HG03521 (cell line): ENCODE measurements at regions not wholly inside any gene's neighbourhood (a gene's known extent, or its start where the extent isn't known, plus 50 kb on each side); places are given as distances from the start of the nearest gene placed in this dataset.

Source experiments
- ATAC-seq: cut with Tn5 transposase; IDR thresholded peaks from one replicate; pipeline ENCODE4 v1.9.1; 2021; ENCODE audit warnings: mild to moderate bottlenecking, moderate library complexity; ENCODE audit not compliant: unreplicated experiment

GRCh38 chr2:217033186-217033585 is 173.3 kb upstream of the TNP1 start:
- ATAC-seq, result no peak

DNA sequence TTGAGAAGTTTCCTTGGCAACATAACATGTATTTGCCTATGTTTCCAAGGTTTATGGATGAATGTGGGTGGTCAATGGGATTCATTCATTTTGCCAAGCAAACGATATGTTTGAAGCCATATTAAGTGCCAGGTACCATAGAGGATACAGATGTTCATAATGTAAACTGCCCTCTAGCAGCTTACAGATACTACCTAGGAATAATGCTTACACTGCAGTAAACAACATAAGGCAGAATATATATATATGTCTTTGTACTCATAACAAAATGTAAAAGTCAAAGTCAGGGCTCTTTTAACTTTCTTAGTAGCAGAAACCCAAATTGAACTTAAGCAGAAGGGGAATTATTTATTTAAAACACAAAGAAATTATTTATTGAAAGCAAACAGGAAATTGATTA is 171.6 kb upstream of the TNP1 start:
- ATAC-seq, result no peak

DNA sequence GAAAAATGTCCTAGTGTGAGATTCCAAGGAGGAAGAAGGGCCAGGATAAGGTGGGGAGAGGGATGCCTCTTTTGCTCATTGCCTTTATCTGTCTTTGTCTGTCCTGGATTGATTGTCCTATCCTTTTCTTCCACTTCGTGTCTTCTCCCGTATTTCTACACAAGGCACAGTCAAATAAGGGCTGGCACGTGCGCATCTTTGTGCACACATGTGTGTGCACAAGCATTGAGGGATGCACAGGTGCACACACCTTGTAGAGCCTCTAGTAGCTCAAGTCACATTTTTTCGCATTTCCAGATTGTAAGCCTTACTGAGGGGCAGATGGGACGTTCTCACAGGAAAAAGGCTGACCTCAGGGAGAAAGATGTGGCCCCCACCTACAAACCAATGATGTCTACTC is 170.2 kb upstream of the TNP1 start:
- ATAC-seq, result no peak

- no peak for ATAC-seq
Observed at GRCh38 chr2:217028128-217028527, 168.3 kb upstream of the TNP1 start.

- no peak for ATAC-seq
Observed at GRCh38 chr2:217027414-217027813, 167.6 kb upstream of the TNP1 start.

- no peak for ATAC-seq
Observed at GRCh38 chr2:217026569-217026968, 166.7 kb upstream of the TNP1 start.

DNA sequence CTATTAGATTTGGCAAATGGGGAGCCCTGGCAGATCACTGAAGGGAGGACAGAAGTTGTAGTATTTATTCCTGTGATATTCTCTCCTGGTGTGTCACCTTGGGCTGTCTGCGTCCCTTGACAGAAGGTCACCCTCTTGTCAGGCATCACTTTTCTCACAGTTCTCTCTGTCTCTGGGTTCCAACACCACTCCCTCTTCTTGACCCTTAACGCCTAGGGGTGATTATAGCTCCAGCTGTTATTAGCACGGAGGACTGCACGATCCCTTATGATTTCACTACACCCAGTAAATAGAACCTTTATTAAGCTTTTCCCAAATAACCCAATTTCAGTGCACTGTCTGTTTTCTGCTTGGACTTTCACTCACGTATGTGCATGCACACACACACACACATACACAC is 166.3 kb upstream of the TNP1 start:
- ATAC-seq, result no peak

DNA sequence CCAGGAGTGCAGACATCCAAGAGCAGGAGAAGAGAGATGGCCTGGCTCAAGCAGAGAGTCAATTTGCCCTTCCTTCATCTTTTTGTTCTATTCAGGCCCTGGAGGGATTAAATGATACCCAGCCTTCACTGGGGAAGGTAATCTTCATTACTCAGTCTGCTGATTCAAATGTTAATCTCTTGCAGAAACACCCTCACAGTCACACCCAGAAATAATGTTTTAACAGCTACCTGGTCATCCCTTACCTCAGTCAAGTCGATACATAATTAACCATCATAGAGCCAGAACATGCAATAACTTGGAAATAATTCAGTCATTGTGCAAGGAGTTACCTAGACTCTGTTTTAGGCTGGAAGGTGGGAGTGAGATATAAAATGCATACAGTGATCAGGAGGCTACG is 163.7 kb upstream of the TNP1 start:
- no peak for ATAC-seq

DNA sequence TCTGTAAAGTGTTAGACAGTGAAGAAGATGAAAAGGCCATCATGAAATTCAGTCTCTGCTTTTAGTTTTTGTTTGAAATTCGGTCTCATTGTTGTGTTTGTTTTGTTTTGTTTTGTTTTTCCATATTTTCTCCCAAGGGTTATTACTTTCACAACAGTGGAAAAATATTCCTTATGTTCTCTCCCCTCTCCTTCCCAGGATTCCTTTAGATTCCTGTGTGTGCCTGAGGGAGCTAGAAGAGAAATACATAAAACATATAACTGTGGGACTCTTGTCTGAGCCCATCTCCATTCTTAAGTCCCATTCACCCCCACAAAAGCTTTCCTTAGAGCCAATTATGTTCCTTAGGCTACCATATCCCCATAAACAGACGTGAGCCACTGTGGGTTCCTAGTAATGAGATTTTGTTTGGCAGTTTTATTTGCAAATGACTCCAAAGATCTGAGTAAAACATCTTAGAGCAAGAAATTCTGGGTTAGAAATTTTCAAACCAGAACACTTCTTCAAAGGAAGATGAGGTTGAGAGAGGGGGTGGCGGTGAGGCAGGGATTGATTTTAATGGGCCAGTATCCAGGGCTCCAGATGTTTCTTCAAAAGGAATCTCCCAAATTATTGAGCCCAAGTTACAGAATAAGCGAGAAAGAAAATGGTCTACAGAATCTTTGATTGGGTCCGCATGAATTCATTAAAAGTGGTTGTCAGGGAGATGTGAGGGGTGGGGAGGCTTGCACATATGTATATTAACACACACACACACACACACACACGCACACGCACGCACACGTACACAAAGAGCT is 157.8 kb upstream of the TNP1 start:
- no peak for ATAC-seq

GRCh38 chr2:217016796-217017419 is 157.0 kb upstream of the TNP1 start:
- ATAC-seq, result no peak

DNA sequence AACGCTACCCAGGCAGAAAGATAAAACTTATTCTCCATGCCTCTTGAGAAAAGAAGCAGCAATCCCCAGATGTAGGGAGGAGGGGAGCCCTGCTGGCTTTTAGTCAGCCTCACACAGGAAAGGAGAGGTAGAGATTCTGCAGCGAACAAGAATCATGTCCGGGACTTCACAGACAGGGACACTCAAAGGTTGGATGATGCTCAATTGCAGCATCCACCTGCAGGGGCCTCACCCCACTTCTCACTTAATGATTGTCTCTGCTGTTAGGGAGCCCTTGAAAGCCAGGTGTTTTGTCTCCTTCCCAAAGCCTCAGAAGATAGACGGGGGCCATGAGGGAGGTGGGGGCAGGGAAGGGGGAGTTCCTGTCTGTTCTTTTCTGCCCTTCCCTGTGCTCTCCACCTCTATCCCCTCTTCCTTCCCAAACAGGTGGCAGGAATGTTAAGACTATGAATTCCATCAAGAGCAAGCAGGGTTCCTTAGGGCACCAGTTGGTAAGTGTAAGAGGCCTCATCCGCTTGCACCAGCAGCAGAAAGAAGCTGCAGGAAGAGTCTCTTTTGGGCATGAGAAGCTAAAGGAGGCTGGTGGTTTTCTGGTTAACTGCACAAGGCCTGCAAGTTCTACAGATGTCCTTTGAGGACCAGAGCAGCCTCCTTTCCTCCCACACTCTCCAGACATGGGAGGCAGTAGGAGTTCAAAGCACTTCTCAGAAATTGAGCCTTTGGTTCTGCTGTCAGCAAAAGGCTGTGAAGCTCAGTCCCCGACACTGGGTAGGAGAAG is 154.7 kb upstream of the TNP1 start:
- ATAC-seq, result no peak

DNA sequence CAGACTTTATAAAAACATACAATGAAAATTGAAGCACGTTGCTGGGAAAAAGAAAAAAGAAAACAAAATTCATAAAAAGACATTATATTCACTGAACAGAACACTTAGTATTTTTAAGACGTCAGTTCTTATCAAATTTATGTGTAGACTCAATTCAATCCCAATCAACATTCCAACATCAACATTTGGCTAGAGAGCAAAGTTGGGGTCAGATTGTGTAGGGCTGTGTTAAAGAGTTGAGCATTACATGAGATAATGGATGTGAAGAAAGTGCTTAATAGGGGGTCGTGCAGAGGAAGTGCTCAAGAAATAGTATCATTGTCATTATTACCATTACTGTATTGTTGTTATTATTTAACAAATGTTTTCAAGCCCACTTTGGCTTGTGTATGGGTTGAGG is 154.1 kb upstream of the TNP1 start:
- ATAC-seq, result no peak

DNA sequence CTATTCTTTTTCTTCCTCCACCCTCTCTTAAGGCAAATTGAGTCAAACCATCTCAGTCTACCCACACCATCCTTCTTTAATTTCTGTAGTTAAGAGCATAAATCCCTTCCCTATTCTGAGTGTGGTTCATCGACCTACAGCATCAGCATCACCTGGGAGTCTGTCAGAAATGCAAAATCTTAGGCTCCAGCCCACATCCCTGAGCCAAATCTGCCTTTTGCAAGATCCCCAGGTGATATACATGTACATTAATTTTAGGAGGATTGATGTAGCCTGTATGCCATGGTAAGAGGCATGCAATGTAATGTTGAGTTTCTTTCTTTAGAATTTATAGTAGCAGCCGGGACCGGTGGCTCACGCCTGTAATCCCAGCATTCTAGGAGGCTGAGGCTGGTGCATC is 151.7 kb upstream of the TNP1 start:
- no peak for ATAC-seq

DNA sequence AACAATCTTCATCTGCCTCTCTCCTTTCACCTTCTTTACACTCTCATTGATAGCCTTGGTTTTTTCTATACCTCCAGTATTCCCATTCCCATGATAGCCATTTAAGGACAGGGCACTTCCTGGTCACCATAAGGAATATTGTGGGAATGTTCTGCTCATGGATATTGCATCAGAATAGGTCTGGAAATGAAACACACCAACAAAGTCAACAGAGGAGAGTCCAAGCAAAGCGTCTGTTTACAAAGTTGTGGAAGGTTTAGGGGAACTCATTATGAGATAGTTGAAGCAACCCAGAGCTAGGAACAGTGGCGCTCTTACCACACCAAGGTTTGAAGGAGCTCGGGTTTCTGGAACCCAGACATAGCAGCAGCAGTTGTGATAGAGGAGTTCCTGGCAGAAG is 150.3 kb upstream of the TNP1 start:
- ATAC-seq, result no peak

GRCh38 chr2:217008794-217009193 is 148.9 kb upstream of the TNP1 start:
- ATAC-seq, result no peak

- no peak for ATAC-seq
Observed at GRCh38 chr2:217006217-217006616, 146.4 kb upstream of the TNP1 start.

DNA sequence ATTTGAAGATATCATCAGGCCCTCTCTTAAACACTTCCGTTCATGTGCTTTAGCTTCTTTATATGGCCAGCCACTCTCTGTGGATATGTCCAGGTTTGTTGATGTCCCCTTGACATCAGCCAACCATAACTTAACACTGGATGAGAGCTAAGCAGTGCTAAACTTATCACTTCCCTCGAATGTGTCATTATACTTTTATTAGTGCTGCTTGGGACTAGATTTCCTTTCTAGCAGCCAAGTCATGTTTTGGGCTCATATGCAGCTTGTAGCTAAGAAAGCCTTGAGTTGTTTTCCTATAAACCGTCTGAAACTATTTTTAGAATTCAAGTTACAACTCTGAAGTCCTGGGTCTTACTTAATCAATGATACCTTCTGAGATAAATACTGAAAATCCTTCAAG is 144.8 kb upstream of the TNP1 start:
- no peak for ATAC-seq

- no peak for ATAC-seq
Observed at GRCh38 chr2:217001740-217002139, 141.9 kb upstream of the TNP1 start.

- no peak for ATAC-seq
Observed at GRCh38 chr2:217000406-217000805, 140.5 kb upstream of the TNP1 start.

- no peak for ATAC-seq
Observed at GRCh38 chr2:216996279-216996845, 136.5 kb upstream of the TNP1 start.

GRCh38 chr2:216994353-216994854 is 134.5 kb upstream of the TNP1 start:
- ATAC-seq, result no peak
